GM19468 (cell line): ENCODE measurements at regions not wholly inside any gene's neighbourhood (a gene's known extent, or its start where the extent isn't known, plus 50 kb on each side); places are given as distances from the start of the nearest gene placed in this dataset.
"Not testable (repeated sequence)": the region's sequence is repeated elsewhere in the genome, so short reads cannot be mapped to it uniquely, and the experiment has no call there.

Experiments used
- ATAC-seq: cut with Tn5 transposase; IDR thresholded peaks from one replicate; pipeline ENCODE4 v1.9.1; 2021; ENCODE audit warnings: mild to moderate bottlenecking, moderate library complexity, moderate number of reproducible peaks; ENCODE audit not compliant: unreplicated experiment; ENCODE audit errors: extremely low read depth

DNA sequence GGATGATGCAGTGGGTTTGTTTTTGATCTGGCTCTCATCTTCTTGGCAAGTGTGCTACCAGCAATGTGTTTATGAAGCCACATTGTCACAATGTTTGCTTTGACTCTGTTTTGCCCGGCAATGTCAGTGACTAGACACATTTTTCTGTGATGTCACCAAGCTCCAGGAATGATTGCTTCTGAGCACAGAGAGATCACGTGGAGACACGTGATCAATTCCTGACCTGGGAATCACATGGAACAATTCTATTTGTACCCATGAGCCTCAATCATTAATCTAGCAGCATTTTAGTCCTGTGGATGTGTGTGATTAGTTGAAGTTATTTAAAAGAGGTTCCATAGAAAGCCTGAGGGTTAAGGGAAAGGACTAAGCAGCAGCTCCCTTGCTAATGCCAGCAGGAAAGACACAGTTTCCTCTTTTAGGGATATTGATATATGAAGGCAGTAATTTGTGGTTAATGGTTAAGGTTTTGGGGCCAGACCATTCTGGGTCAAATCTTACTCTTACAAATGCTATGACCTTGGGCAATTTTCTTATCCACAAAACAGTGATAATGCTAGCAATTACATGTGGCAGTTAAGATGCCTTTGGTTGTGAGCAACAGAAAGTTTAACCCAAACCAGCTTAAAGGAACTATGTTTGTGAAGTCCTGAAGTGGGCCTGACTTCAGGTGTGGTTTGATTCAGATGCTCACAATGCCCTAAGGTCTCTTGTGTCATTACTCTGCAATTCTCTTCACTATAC is 59.0 kb downstream of the FASLG start:
- no peak for ATAC-seq

DNA sequence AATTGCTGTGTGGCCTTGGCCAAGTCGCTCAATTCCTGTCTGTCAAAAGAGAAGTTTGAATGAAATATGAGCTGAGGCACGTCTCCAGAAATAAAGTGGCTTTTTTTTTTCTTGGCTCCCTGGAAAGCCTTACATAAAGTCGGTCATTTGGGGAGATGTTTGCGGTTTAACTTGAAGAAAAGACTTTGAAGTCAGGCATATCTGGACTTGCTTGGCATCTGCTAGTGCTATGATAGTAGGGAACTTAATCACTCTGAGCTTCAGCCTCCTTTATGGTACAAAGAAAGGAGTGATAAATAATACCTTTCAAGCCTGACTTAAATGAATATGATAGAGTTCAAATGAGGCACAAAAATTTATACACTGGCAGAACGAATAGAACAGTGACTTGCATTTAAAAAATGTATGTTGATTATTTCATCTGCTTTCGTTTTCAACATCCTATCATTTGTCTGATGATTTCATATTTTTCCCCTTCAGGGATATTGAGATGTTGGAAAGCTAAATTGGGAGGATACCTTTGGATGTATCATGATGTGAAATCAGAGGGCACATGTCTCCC is 60.2 kb downstream of the FASLG start:
- ATAC-seq = no peak

DNA sequence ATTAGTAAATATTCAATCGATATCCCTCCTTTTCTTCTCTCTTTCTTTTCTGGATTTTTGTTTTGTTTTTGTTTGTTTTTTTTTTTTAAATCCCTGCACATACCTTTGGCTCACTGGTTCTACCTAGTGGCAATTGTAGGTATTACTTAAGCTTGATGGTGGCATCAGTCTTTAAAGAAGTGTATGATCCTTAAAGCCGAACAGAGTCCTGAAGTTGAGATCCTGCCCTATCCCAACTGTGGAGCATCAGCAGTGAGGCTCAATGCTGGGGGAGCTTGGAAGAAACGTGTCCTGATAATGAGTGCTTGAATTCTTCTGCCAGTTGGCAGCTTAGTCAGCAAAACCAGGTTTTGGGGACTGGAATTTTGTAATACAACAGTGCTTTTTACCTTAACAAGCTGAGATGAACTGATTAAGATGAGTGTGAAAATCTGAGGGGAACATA is 60.8 kb downstream of the FASLG start:
- no peak for ATAC-seq

DNA sequence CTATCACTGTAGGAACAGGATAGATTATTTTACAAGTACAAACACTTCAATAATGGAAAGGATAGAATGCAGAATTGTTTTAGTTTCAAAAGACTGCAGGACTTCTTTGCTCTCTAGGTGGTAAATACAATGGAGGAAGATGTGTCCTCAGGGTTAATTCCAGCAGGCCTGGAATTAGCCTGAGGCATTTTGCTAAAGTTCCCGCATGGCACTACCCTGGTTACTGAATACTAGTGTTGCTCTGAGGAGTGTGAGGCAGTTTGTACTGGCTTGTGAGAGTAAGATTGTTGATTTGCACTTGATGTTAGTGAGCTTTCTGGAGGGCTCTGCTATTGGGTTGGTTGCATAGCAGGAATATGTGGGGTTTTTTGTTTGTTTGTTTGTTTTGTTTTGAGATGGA is 61.4 kb downstream of the FASLG start:
- ATAC-seq = no peak

DNA sequence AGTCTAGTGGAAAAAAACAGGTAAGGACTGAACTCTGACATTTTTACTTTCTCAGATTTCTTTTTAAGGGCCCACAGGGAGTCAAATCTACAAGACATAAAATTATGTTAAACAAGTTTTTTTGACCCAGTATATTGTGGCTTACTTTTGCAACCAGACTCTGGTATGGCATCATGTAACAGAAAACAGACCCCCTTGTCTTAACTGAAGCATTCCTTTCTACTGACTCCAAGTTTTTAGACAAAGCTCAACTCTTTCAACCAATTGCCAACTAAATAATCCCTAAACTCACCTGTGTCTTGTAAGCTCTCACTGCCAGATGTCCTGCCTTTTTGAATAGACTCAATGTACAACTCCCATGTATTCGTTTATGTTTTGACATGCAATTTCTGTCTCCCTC is 64.3 kb downstream of the FASLG start:
- no peak for ATAC-seq

DNA sequence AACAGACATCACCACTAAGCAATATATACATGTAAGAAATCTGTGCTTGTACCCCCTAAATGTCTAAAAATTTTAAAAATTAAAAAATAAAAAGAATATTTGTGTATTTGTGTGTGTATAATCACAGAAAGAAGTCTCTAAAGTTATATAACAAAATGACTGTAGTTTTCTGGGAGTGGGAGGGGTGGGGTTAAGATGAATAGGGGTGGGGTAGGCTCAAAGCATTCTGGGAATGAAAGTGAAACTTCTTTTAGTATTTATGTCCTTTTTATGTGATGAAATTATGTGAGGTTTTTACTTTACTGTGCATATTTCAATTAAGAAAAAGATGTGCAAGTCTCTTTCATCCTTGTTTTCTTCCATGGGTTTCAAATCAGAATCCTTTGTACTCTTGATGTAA is 65.3 kb downstream of the FASLG start:
- no peak for ATAC-seq

DNA sequence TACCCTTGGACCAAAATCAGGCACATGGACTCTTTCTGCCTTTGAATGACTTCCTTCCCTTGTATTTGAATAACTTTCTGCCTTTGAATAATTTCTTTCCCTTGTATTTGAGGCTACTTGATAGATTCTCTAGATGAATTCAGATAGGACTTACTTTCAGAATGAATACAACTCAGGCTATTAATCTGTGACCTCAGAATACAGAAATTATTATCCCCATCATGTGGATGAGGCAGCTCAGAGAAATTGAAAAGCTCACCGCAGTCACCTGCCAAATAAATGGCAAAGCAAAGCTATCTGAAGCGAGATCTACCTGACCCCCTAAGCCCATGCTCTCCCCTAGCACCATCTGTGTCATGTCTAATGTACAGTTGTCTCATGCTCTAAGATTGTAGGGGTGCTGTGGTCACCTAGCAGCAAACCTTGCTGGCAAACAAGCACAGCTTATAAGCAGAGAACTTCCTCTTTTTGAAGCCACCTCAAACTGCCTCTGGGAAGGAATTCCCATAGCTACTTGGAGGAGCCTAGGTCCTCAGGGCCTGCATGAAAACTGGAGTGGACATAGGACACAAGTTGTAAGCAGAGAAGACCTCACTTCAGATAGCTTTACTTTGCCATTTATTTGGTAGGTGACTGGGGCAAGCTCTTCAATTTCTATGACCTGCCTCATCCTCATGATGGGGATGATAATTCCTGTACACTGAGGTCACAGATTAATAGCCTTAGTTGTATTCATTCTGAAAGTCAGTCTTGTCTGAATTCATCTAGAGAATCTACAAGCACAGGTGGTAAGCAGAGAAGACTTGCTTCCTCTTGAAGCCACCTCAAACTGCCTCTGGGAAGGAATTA is 66.1 kb downstream of the FASLG start:
- peak; percentile 60 for ATAC-seq

DNA sequence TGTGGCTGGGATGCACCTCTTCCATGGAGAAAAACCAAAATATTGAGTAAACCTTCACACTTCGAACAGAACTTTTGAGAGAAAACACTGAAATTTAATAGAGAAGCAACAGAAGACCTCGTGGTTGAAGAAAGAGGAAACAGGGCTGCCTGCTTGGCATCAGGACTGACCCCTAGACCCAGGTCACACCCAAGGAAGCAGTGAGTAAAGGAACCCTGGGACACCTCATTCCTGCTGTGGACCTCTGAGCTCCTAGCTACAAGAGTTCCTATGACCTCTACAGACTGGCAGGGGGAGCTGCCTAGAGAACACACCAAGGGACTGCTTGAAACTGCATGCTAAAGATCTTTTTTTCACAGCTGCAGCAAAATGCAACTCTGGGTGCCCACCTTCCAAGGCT is 67.8 kb downstream of the FASLG start:
- no peak for ATAC-seq

DNA sequence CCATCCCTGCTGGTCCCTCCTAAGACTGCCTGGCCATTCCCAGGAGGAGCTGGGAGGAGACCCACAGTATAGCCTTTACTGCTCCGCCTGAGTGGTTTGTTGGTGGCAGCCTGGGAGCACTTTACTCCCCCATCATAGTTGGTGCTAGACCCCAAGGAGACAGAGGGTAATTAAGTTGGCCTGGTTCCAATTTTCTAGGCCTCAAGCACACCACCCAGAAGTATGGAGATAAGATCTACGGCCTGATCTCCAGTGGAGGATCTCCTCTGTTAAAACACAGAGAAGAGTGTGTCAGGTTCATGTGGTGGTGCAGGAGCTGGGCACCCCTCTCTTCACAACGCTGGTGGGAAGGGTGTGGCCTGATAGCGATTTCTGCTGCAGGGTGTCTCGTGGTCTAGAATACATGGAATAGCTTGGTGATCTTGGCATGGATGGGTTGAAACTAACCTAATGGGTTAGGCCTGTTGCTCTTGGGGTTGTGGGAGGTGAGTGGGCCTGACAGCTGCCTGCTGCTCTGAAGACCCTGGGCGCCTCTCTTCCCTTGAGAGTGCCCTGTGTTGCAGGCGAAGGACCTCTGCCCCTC is 68.5 kb downstream of the FASLG start:
- ATAC-seq = no peak

DNA sequence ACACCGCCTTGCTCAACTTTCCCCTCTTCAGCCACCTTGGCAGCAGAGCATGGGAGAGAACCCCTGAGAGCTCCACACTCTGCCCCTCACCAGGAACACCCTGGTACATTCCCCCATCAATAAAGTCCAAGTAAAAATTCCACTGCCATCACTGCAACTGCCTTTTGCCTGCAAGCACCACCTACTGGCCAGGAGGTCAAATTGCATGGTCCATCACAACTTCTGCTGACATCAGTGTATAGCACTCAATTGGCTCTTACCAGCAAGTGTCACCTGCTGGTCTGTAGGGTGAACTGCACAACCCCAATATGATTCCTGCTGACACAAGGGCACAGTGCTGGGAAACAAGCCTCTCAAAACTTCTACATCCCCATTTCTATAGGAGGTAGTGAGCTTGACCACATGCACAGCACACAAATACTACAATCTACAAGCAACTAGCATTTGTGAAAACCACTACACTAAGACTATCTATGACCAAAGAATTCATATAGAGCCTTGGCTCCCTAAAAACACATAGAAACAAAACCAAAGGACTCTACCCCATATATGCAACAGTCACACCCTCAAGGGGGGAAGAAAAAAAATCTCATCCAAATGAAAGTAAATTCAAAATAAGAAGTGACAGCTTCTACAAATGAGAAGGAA is 69.2 kb downstream of the FASLG start:
- peak; percentile 27 for ATAC-seq

DNA sequence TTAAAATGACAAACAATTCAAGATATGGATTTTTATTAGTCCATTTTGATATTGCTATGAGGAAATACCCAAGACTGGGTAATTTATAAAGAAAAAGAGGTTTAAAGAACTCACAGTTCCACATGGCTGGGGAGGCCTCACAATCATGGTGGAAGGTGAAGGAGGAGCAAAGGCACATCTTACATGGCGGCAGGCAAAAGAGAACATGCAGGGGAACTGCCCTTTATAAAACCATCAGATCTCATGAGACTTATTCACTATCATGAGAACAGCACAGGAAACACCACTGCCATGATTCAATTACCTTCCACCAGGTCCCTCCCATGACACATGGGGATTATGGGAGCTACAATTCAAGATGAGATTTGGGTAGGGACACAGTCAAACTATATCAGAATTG is 69.8 kb downstream of the FASLG start:
- ATAC-seq = not testable (repeated sequence)

DNA sequence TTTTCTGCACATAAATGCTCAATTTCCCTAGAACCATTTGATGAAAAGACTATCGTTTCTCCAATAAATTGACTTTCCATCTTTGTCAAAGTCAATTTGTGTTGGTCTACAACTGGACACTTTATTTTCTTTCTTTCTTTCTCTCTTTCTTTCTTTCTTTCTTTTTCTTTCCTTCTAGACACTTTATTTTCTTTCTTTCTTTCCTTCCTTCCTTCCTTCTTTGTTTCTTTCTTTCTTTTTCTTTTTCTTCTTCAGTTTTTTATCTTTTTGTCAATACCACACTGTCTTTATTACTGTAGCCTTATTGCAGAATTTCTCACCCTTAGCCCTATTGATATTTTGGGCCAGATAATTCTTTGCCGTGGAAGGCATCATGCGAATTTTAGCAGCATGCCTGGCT is 73.5 kb downstream of the FASLG start:
- ATAC-seq = no peak

DNA sequence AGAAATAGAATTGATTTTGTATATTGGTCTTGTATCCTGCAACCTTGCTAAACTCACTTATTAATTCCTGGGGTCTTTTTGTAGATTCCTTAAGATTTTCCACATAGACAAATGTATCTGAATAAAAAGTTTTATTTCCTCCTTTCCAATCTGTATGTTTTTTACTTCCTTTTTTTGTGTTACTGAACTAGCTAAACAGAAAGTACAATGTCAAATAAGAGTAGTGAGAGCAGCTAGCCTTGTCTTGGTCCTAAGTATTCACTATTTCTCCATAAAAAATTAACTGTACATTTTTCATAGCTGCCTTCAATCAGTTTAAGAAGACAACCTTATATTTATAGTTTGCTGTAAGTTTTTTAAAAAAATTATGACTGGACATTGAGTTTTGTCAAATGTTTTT is 74.9 kb downstream of the FASLG start:
- no peak for ATAC-seq

DNA sequence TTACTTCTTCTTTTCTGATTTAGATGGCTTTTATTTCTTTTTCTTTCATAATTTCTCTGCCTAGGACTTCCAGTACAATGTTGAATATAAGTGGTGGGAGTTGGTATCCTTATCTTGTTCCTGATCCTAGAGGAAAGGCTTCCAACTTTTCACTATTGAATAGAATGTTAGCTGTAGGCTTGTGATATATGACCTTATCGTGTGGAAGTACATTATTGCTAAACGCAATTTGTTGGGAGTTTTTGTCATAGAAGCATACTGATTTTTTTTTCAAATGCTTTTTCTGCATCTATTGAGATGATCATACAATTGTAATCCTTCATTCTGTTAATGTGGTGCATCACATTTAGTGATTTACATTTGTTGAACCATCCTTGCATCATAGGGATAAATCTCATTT is 79.5 kb downstream of the FASLG start:
- ATAC-seq = no peak

DNA sequence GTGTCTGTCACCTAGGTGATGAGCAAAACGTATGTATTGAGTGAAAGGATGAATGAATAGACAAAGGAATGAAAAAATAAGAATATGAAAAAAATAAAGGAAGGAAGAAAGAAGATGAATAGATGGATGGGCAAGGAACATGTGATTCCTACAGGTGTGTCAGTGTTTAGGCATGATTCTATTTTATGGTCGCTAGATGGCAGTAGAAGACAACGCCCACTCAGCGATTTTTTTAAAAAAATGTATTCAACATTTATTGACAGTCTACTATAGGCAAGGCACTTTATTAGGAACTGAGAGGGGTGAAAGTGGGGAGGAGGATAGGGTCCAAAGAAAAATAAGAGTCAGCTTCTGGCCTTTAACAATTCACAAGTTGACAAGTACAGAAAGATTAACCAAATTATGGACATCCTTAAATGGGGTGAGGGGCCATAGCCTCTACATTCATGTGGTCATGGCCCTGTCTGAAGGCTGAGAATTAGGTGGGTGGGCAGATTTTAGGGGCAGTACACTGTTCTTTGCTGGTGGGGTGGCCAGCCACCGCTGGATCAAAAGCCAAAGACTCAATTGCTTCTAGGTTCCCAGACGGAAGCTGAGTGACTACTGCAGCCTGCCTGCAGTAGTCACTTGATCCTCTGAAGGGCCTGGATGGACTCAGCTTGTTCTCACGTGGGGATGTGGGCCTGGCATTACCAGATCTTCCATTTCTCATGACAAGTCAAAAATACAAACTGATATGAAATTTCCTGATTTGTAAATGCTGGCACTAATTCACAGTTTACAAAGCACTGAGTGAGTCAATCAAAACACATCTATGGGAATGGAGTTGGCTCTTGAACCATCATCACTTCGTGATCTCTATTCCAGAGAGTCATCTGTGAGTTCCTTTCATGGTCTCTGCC is 83.9 kb downstream of the FASLG start:
- ATAC-seq = no peak

DNA sequence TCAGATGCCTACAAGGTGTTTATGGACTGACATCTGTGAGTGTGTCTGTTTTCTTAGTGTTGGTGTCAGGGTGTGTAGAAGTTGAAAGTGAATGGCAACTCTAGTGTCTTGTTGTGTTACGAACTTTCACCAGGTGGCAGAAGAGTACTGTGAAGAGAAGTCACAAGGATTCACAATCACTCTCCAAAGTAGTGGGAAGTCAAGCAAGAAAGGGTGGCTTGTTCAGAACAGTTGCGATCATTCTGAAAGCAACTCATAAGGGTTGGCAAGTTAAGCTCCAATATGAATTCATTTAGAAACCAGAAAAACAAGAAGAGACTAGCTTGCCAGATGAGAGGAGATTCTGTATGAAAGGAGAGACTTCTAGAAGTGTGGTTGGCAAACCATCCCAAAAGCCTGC is 86.1 kb downstream of the FASLG start:
- ATAC-seq = peak; percentile 51

DNA sequence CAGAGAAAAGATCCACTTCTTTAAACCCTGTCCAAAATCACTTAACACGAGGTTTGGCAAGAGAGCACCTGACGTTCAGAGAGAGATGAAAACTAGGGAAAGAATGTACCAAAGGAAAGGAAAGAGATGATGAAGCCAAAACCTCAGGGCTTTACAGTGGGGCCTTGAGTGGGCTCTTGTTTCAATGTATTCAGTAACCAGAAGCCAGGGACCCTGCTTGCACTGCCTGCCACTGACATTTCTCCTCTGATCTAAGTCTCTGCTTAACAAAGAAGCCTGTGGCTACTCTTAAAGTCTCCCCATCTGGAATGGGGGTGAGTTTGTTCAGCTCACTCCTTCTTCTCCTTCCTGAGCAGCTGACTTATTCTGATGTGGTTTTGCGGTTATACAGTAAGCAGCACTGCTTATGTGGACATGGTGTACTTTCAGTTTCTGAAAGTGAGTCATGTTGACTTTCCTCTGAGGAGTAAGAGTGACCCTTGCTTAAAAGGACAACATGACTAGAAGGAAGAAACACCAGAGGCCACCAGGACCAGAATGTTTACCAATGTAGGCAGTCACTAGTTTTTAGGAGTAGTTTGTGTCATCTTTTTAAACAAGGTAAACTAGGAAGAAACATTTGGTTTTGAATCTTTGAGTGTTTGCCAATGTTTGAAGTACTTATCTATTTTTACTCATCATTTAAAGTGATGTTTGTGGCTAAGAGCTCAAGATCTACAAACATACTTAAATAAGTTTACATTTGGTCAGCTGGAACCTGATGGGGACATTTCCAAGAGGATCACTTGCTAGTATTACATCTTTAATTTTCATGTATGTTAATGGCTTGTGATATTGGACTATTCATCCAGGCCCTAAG is 87.4 kb downstream of the FASLG start:
- peak; percentile 60 for ATAC-seq

DNA sequence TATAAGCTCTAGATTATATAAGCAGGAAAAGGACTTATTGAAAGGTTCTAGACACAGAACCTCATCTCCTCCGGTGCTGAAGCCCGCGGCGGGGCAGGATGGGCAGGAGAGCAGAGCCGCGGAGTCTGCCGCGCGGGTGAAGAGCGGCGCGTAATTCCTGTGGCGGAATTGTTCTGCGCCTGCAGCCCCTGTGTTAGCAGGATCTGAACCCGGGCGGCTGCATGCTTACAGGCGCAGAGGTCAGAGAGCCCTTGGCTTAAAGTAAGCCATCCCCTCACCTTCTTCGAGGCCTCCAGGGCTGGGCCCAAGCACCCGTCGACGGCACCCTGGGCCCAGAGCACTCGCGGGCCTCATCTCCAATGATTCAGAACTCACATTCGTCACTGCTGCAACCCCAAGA is 89.3 kb downstream of the FASLG start:
- no peak for ATAC-seq

DNA sequence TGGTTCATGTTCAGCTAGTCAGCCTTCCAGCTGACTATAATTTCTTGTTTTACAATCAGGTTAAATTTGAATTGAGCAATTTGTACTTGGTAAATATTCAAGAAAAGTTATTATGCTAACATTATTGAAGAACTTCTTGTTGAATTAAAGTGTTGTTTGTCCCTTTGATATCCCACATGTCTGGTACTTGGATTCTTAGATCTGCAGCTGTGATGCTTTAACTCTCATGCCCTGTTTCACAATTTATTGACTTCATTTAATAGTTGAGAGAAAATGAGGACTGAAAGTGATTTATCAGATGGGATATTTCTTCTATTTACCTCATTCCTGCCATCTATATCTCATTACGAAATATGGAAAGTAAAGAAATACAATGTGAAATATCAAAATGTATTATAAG is 92.8 kb downstream of the FASLG start:
- no peak for ATAC-seq
